ENCODE measurements at regions not wholly inside any gene's neighbourhood (a gene's known extent, or its start where the extent isn't known, plus 50 kb on each side); places are given as distances from the start of the nearest gene placed in this dataset.

GRCh38 chr4:153146031-153146430, 58.2 kb upstream of the TRIM2 start:
- no peak for ATAC-seq
- H3K4me1 ChIP-seq: peaks cover 20% of the 10 kb centered on the region
- ChIA-PET CTCF (interaction anchor here (1.0 to 1.9 kb wide), 7 partner anchors 9 to 428 kb away, joined by 3 to 4 read pairs (median 4); no protein-coding TSS in a partner anchor), POLR2A (no interaction called here)
- DNase-seq (ENCODE audit: low read depth in 1 of 2, low spot score in 1 of 2): no peak
- H3K4me2 ChIP-seq: no peak overlapping the region
- FAIRE-seq: no peak
- H3K27ac ChIP-seq: peak overlapping the region in 1 of 2 experiments; percentile 23; a peak in 2 of 6 replicates
- H3K9me3 ChIP-seq: no peaks in the 10 kb centered on the region
- no peak overlapping the region for H3K4me3 ChIP-seq
- 83% methylated on average over 1 of the region's 1 CpG for WGBS (ENCODE audit: missing lambda C conversion rate)
- TF ChIP-seq EP300 (IDR thresholded peaks at IDR 0.05) (no peak), HMGXB4 (CRISPR knock-in tag; IDR thresholded peaks at IDR 0.05; ENCODE audit: borderline replicate concordance) (no peak), CEBPB (IDR thresholded peaks at IDR 0.05) (no peak), TFCP2L1 (CRISPR knock-in tag; IDR thresholded peaks at IDR 0.05) (no peak)

DNA sequence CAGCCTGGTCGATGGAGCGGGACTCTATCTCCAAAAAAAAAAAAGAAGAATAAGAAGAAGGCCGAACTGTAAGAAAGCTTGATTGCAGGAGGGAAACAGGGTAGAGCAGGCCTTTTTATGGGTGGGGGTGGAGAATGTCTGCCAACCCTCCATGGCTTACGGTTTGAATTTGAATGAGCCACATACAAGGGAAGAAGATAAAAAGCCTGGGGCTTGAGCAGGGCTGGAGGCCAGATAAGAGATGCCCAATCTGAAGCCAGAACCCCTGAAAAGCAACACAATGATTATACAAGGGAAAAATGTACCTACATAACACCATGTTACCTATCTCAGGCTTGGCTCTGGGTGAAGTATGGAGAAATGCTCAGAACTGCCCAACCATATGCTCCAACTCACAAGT, 57.3 kb upstream of the TRIM2 start:
- WGBS (ENCODE audit: missing lambda C conversion rate): 93% methylated on average over 4 of the region's 4 CpGs

GRCh38 chr4:153148791-153149190, 55.5 kb upstream of the TRIM2 start:
- ATAC-seq: no peak
- no peak for TF ChIP-seq MYC (IDR thresholded peaks at IDR 0.05; ENCODE audit: borderline replicate concordance, low read length)
- no peak for TF ChIP-seq USF2 (IDR thresholded peaks at IDR 0.05)
- no peak for TF ChIP-seq RCOR1 (IDR thresholded peaks at IDR 0.05; ENCODE audit: low read depth, low read length)
- TF ChIP-seq CHD4 (IDR thresholded peaks at IDR 0.05; ENCODE audit: borderline replicate concordance): no peak
- no peak for TF ChIP-seq SMC3 (IDR thresholded peaks at IDR 0.05)
- TF ChIP-seq MAFK (IDR thresholded peaks at IDR 0.05; ENCODE audit: partially characterized antibody): no peak
- no peak overlapping the region for H3K27ac ChIP-seq
- 41% methylated on average over 3 of the region's 3 CpGs for WGBS (ENCODE audit: missing lambda C conversion rate)
- H3K9me3 ChIP-seq: no peaks in the 10 kb centered on the region
- H3K4me2 ChIP-seq: no peak overlapping the region
- H3K4me3 ChIP-seq: no peak overlapping the region
- no peak for FAIRE-seq
- CTCF ChIA-PET: interaction anchor here (0.9 kb wide), 1 partner anchor 17 kb away, joined by 4 read pairs; no protein-coding TSS in a partner anchor
- peaks cover 19% of the 10 kb centered on the region for H3K4me1 ChIP-seq
- POLR2A ChIA-PET: no interaction called here
- no peak for DNase-seq (ENCODE audit: low read depth in 1 of 2, low spot score in 1 of 2)

More for the DNA sequence above, 57.3 kb upstream of the TRIM2 start:
- Histone ChIP-seq H3K4me1 (peaks cover 27% of the 10 kb centered on the region), H3K4me3 (no peak overlapping the region), H3K4me2 (no peak overlapping the region), H3K27ac (0 out of 6 replicates have a peak overlapping the region, but pooled peaks of 1 of the 2 experiments have one; percentile 37), H3K9me3 (no peaks in the 10 kb centered on the region)
- no peak for DNase-seq (ENCODE audit: low read depth in 1 of 2, low spot score in 1 of 2)
- POLR2A ChIA-PET: no interaction called here
- TF ChIP-seq CHD2 (IDR thresholded peaks at IDR 0.05; ENCODE audit: low read length, partially characterized antibody) (no peak), HOXB5 (CRISPR knock-in tag; IDR thresholded peaks at IDR 0.05) (no peak), PHF8 (IDR thresholded peaks at IDR 0.05; ENCODE audit: borderline replicate concordance, low read depth) (no peak), EHMT2 (IDR thresholded peaks at IDR 0.05; ENCODE audit: low read depth) (no peak), RCOR1 (IDR thresholded peaks at IDR 0.05; ENCODE audit: low read depth, low read length) (no peak), EHF (CRISPR knock-in tag; IDR thresholded peaks at IDR 0.05) (no peak), ZC3H11A (IDR thresholded peaks at IDR 0.05) (no peak), HEYL (CRISPR knock-in tag; IDR thresholded peaks at IDR 0.05) (no peak), ZFP36 (IDR thresholded peaks at IDR 0.05; ENCODE audit: borderline replicate concordance, partially characterized antibody) (no peak), ZNF302 (CRISPR knock-in tag; IDR thresholded peaks at IDR 0.05) (no peak), EP300 (IDR thresholded peaks at IDR 0.05) (no peak), MYC (IDR thresholded peaks at IDR 0.05; ENCODE audit: borderline replicate concordance, low read length) (no peak), GATA3 (IDR thresholded peaks at IDR 0.05; ENCODE audit: borderline replicate concordance) (no peak), KDM1A (IDR thresholded peaks at IDR 0.05; ENCODE audit: low read depth) (no peak)
- TF ChIP-seq, protein P1, sequence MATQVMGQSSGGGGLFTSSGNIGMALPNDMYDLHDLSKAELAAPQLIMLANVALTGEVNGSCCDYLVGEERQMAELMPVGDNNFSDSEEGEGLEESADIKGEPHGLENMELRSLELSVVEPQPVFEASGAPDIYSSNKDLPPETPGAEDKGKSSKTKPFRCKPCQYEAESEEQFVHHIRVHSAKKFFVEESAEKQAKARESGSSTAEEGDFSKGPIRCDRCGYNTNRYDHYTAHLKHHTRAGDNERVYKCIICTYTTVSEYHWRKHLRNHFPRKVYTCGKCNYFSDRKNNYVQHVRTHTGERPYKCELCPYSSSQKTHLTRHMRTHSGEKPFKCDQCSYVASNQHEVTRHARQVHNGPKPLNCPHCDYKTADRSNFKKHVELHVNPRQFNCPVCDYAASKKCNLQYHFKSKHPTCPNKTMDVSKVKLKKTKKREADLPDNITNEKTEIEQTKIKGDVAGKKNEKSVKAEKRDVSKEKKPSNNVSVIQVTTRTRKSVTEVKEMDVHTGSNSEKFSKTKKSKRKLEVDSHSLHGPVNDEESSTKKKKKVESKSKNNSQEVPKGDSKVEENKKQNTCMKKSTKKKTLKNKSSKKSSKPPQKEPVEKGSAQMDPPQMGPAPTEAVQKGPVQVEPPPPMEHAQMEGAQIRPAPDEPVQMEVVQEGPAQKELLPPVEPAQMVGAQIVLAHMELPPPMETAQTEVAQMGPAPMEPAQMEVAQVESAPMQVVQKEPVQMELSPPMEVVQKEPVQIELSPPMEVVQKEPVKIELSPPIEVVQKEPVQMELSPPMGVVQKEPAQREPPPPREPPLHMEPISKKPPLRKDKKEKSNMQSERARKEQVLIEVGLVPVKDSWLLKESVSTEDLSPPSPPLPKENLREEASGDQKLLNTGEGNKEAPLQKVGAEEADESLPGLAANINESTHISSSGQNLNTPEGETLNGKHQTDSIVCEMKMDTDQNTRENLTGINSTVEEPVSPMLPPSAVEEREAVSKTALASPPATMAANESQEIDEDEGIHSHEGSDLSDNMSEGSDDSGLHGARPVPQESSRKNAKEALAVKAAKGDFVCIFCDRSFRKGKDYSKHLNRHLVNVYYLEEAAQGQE (IDR thresholded peaks at IDR 0.05): no peak
- no peak for FAIRE-seq
- no peak for ATAC-seq
- CTCF ChIA-PET: interaction anchor here (1.0 to 1.9 kb wide), 8 partner anchors 9 to 427 kb away, joined by 3 to 6 read pairs (median 4); no protein-coding TSS in a partner anchor
